Progenitor cell of endocrine pancreas (in vitro differentiated cells): ENCODE measurements at regions not wholly inside any gene's neighbourhood (a gene's known extent, or its start where the extent isn't known, plus 50 kb on each side); places are given as distances from the start of the nearest gene placed in this dataset.
A peak's percentile ranks its signal among the peaks of the same experiment; 100 is the strongest.
"Not testable (repeated sequence)": the region's sequence is repeated elsewhere in the genome, so short reads cannot be mapped to it uniquely, and the experiment has no call there.

Experiments used
- DNase-seq: peaks from one replicate; pipeline ENCODE4 v3.0.0; 2021; ENCODE audit warnings: low spot score; ENCODE audit not compliant: unreplicated experiment
- H3K27ac Mint-ChIP-seq: 2 replicates; pipeline ENCODE4 v1.8.0; 2021; ENCODE audit warnings: mild to moderate bottlenecking, moderate library complexity, mixed read lengths
- H3K27me3 Mint-ChIP-seq: 2 replicates; pipeline ENCODE4 v1.8.0; 2021; ENCODE audit warnings: mixed read lengths
- H3K36me3 Mint-ChIP-seq: 2 replicates; pipeline ENCODE4 v1.8.0; 2022; ENCODE audit warnings: mixed read lengths; ENCODE audit not compliant: insufficient read depth
- H3K4me1 Mint-ChIP-seq: 2 replicates; pipeline ENCODE4 v1.8.0; 2021; ENCODE audit warnings: low read depth, mixed read lengths
- H3K4me3 Mint-ChIP-seq: 2 replicates; pipeline ENCODE4 v1.8.0; 2021; ENCODE audit warnings: low read depth, mild to moderate bottlenecking, moderate library complexity, mixed read lengths
- H3K9me3 Mint-ChIP-seq: 2 replicates; pipeline ENCODE4 v1.8.0; 2021; ENCODE audit warnings: low read depth, mixed read lengths
- TF ChIP-seq, protein P1 (sequence below): fragments of 200-600 bp; sonication (generic); IDR thresholded peaks from one replicate; pipeline ENCODE4 v1.5.0; 2021; ENCODE audit warnings: antibody characterized with exemption, mild to moderate bottlenecking; ENCODE audit not compliant: unreplicated experiment

DNA sequence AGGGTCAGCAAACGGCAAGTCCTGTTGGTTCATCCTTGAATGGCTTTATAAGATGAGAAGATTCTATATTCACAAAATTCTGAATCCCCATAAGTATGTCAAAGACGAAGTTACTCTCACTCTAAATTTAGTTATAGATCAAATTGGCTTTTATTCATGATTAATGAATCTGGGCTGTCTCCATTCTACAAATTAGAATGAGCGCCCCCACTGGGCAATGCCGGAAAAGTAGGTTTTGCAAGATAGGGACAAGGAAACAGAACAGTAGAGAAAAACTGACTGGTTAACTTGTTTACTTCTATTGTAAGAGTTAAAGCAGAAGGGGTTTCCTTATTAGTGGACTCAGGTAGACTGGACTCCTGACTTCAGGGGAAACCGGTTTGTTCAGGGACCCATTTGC lies 100.3 kb downstream of the F11 start:
- H3K27ac Mint-ChIP-seq = no peak overlapping the region
- no peak overlapping the region for H3K4me3 Mint-ChIP-seq
- DNase-seq = no peak
- peaks cover 10% of the 10 kb centered on the region for H3K36me3 Mint-ChIP-seq
- no peaks in the 10 kb centered on the region for H3K27me3 Mint-ChIP-seq
- peaks cover 27% of the 10 kb centered on the region for H3K9me3 Mint-ChIP-seq
- H3K4me1 Mint-ChIP-seq = no peaks in the 10 kb centered on the region
- TF ChIP-seq, protein P1, sequence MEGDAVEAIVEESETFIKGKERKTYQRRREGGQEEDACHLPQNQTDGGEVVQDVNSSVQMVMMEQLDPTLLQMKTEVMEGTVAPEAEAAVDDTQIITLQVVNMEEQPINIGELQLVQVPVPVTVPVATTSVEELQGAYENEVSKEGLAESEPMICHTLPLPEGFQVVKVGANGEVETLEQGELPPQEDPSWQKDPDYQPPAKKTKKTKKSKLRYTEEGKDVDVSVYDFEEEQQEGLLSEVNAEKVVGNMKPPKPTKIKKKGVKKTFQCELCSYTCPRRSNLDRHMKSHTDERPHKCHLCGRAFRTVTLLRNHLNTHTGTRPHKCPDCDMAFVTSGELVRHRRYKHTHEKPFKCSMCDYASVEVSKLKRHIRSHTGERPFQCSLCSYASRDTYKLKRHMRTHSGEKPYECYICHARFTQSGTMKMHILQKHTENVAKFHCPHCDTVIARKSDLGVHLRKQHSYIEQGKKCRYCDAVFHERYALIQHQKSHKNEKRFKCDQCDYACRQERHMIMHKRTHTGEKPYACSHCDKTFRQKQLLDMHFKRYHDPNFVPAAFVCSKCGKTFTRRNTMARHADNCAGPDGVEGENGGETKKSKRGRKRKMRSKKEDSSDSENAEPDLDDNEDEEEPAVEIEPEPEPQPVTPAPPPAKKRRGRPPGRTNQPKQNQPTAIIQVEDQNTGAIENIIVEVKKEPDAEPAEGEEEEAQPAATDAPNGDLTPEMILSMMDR = no peak

DNA sequence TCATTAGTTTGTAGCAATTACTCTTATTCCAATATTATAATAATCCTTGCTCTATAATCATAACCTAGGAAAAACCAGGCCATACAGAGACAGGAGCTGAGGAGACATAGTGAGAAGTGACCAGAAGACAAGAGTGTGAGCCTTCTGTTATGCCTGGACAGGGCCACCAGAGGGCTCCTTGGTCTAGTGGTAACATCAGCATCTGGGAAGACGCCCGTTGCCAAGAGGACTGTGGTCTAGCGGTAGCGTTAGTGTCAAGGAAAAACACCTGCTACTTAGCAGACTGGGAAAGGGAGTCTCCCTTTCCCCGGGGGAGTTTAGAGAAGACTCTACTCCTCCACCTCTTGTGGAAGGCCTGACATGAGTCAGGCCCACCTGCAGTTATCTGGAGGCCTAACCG lies 97.0 kb downstream of the F11 start:
- H3K36me3 Mint-ChIP-seq, H3K4me1 Mint-ChIP-seq, H3K27me3 Mint-ChIP-seq, H3K4me3 Mint-ChIP-seq, H3K27ac Mint-ChIP-seq, DNase-seq: not testable (repeated sequence)
- peaks cover 29% of the 10 kb centered on the region for H3K9me3 Mint-ChIP-seq
- TF ChIP-seq, protein P1 = peak; percentile 9

DNA sequence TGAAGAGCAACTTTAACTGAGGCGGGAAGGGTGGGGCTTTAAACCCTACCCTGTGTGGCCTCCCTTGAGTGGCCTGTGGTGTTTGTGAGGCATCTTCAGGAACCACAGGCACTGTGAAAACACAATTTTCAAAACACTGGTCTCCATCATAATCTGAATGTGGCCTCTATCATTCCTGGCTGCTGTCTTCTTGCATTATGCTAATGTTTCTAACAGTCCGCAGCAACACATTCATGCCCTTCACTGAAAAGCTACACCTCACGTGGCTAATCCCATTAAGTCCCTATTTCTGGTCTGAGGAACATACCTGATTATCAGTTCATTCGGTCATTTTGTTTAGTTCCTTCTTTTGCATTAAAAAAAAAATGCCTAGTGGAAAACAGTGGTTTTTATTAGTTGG lies 94.6 kb downstream of the F11 start:
- no peak for DNase-seq
- Mint-ChIP-seq H3K36me3 (peaks cover 10% of the 10 kb centered on the region), H3K27ac (no peak overlapping the region), H3K4me1 (no peaks in the 10 kb centered on the region), H3K27me3 (no peaks in the 10 kb centered on the region), H3K4me3 (no peak overlapping the region), H3K9me3 (peaks cover 25% of the 10 kb centered on the region)
- TF ChIP-seq, protein P1 = no peak

DNA sequence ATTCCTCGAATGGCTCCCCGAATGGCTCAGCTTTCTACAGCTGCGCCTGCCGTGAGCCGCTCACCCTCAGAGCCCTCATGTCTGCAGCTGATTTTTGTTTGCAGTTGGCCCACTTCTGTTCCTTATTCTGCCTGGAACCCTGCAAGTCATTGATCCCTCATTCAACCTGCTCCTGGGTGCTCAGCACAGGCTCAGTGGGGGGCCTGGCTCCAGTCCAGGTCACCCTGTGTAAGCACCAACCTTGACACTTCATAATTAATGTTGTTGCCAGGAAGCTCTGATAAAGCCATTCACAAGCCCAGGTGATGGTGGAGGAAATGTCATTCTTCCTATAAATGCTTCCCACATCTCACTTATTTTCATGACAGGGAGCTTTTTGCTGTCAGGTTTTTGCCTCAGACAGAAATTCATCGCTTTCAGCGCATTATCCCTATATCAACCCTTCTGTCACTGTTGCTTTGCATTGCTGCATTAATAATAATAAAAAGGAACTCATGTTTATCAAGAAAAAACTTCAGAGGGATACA lies 85.7 kb downstream of the F11 start:
- H3K27ac Mint-ChIP-seq = peak overlapping the region; percentile 67

DNA sequence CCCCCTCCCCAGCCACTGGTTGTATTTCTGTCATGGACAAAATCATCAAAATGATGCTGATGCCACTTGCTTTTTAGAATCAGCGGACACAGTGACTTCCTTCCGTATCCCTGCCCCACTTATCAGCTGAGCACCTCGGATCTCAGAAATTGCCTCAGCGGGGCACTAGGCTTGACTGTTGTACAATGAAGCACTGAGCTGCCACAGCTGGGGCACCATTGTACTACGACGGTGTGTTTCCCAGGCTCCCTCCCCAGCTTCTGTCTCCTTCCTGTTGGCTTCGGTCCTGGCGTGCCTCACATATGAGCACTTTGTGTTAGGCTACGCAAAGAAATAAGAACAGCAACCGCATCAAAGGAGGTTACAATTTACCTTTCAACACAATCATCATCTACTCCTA lies 82.4 kb downstream of the F11 start:
- TF ChIP-seq, protein P1 = no peak
- H3K27me3 Mint-ChIP-seq = no peaks in the 10 kb centered on the region
- no peak overlapping the region for H3K27ac Mint-ChIP-seq
- H3K9me3 Mint-ChIP-seq = peaks cover 3% of the 10 kb centered on the region
- H3K36me3 Mint-ChIP-seq = peaks cover 2% of the 10 kb centered on the region
- no peak for DNase-seq
- H3K4me3 Mint-ChIP-seq = no peak overlapping the region
- peaks cover 32% of the 10 kb centered on the region for H3K4me1 Mint-ChIP-seq

More for the DNA sequence above, 85.7 kb downstream of the F11 start:
- Mint-ChIP-seq H3K27me3 (no peaks in the 10 kb centered on the region), H3K9me3 (peaks cover 4% of the 10 kb centered on the region), H3K4me1 (peaks cover 27% of the 10 kb centered on the region), H3K36me3 (peaks cover 2% of the 10 kb centered on the region), H3K4me3 (no peak overlapping the region)
- no peak for DNase-seq
- TF ChIP-seq, protein P1 = no peak
